Mesendoderm (in vitro differentiated cells): ENCODE measurements at regions not wholly inside any gene's neighbourhood (a gene's known extent, or its start where the extent isn't known, plus 50 kb on each side); places are given as distances from the start of the nearest gene placed in this dataset.

ENCODE experiments used
- DNase-seq: peaks from one replicate; pipeline ENCODE4 v3.0.0; 2013
- H2AK5ac ChIP-seq: 2 replicates; pipeline ENCODE4 v1.6.1; 2013; ENCODE audit warnings: low read length, inconsistent platforms
- H2BK120ac ChIP-seq: 2 replicates; pipeline ENCODE4 v1.6.1; 2013; ENCODE audit warnings: low read depth, mild to moderate bottlenecking, low read length, moderate library complexity, mixed read lengths
- H2BK15ac ChIP-seq: replicated peaks from 2 replicates; pipeline ENCODE4 v1.6.1; 2013; ENCODE audit warnings: low read depth, mild to moderate bottlenecking, moderate library complexity
- H2BK5ac ChIP-seq: 2 replicates; pipeline ENCODE4 v1.6.1; 2013; ENCODE audit warnings: low read length, inconsistent platforms
- H3K18ac ChIP-seq: 2 replicates; pipeline ENCODE4 v1.6.1; 2013; ENCODE audit warnings: mild to moderate bottlenecking, low read length, mixed read lengths
- H3K23ac ChIP-seq: one replicate; pipeline ENCODE4 v1.6.1; 2013; ENCODE audit warnings: low read length
- H3K27ac ChIP-seq: 2 replicates; pipeline ENCODE4 v1.5.1; 2013; ENCODE audit warnings: low read depth, mild to moderate bottlenecking, inconsistent platforms, low read length, moderate library complexity
- H3K27me3 ChIP-seq: 2 replicates; pipeline ENCODE4 v1.6.1; 2013; ENCODE audit warnings: low read length, control low read depth, mild to moderate bottlenecking, inconsistent platforms; ENCODE audit not compliant: insufficient read depth, poor library complexity
- H3K36me3 ChIP-seq: 2 replicates; pipeline ENCODE4 v1.6.1; 2013; ENCODE audit warnings: low read length, inconsistent platforms; ENCODE audit not compliant: control insufficient read depth, insufficient read depth
- H3K4ac ChIP-seq: one replicate; pipeline ENCODE4 v1.6.1; 2013; ENCODE audit warnings: low read depth, mild to moderate bottlenecking, low read length, moderate library complexity
- H3K4me1 ChIP-seq: 2 replicates; pipeline ENCODE4 v1.6.1; 2013; ENCODE audit warnings: low read depth, low read length, inconsistent platforms; ENCODE audit not compliant: control insufficient read depth
- H3K4me2 ChIP-seq: 2 replicates; pipeline ENCODE4 v1.6.1; 2013; ENCODE audit warnings: low read length
- H3K4me3 ChIP-seq: 2 replicates; pipeline ENCODE4 v1.5.1; 2013; ENCODE audit warnings: mild to moderate bottlenecking, low read length
- H3K56ac ChIP-seq: one replicate; pipeline ENCODE4 v1.6.1; 2013; ENCODE audit warnings: low read length
- H3K79me1 ChIP-seq: 2 replicates; pipeline ENCODE4 v1.6.1; 2013; ENCODE audit warnings: low read length, inconsistent platforms
- H3K79me2 ChIP-seq: 2 replicates; pipeline ENCODE4 v1.6.1; 2013; ENCODE audit warnings: mild to moderate bottlenecking, low read length; ENCODE audit not compliant: control insufficient read depth, insufficient read depth
- H3K9ac ChIP-seq: 2 replicates; pipeline ENCODE4 v1.6.1; 2013; ENCODE audit warnings: low read length, inconsistent platforms
- H4K5ac ChIP-seq: one replicate; pipeline ENCODE4 v1.6.1; 2013; ENCODE audit warnings: low read length
- H4K8ac ChIP-seq: one replicate; pipeline ENCODE4 v1.6.1; 2013; ENCODE audit warnings: low read depth, mild to moderate bottlenecking, control low read depth, low read length, moderate library complexity
- WGBS: extraction: QIAGEN DNeasy Blood & Tissue Kit; methylation state at CpG from one replicate; pipeline ENCODE4 v1.1.7; 2013; ENCODE audit warnings: low lambda C conversion rate, missing lambda C conversion rate; ENCODE audit not compliant: insufficient coverage; ENCODE audit errors: extremely low coverage; 5-methylcytosine and 5-hydroxymethylcytosine counted together

DNA sequence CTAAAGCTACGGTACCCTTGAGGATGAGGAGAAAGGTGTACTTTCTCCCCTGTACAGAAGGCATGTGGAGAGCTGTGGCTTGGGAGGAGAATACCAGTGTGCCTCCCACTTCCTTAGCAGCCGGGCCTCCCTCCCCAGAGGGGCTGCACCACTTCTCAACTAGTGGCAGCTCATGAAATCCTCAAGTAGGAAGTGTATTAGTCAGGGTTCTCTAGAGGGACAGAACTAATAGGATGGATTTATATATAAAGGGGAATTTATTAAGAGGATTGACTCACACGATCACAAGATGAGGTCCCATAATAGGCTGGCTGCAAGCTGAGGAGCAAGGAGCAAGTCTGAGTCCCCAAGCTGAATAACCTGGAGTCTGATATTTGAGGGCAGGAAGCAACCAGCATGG, 53.1 kb upstream of the PPP2R5A start:
- Histone ChIP-seq H2BK5ac (no peak overlapping the region), H3K4me3 (no peak overlapping the region), H4K8ac (no peak overlapping the region), H2BK15ac (no peak overlapping the region), H2BK120ac (no peak overlapping the region), H3K4ac (no peak overlapping the region), H3K79me2 (no peaks in the 10 kb centered on the region), H4K5ac (no peak overlapping the region), H3K4me1 (no peaks in the 10 kb centered on the region), H3K79me1 (no peaks in the 10 kb centered on the region), H3K56ac (no peak overlapping the region), H3K36me3 (no peaks in the 10 kb centered on the region), H3K27me3 (no peaks in the 10 kb centered on the region), H3K18ac (no peak overlapping the region), H3K4me2 (no peak overlapping the region), H3K23ac (no peak overlapping the region), H3K9ac (no peak overlapping the region), H2AK5ac (no peak overlapping the region), H3K27ac (no peak overlapping the region)
- WGBS: no CpG with 5 or more reads among the region's 3 CpGs
- DNase-seq: no peak

DNA sequence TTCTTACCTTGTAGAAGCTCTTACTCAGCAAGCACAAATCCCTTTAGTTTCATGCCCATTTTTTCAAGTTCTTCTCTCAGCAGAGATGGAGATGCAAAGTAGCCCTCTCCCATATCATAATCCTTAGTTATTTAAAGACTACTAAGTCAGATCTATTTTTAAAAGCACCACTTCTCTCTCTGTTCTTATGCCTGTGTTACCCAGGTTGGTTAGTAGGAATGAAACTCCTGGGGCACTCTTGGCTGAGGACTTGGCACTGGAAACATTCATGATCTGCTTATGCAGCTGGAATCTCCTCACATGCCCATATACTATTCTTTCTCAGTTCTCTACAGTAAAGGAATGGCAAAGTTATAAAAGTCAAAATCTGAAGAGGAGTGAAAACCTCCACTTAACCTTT, 51.9 kb upstream of the PPP2R5A start:
- H3K27me3 ChIP-seq: no peaks in the 10 kb centered on the region
- H3K23ac ChIP-seq: no peak overlapping the region
- H3K4me2 ChIP-seq: no peak overlapping the region
- no peak overlapping the region for H2BK15ac ChIP-seq
- no peak for DNase-seq
- no peak overlapping the region for H3K56ac ChIP-seq
- H2BK120ac ChIP-seq: no peak overlapping the region
- H3K9ac ChIP-seq: no peak overlapping the region
- no peak overlapping the region for H2BK5ac ChIP-seq
- H3K4ac ChIP-seq: no peak overlapping the region
- H4K8ac ChIP-seq: no peak overlapping the region
- no peaks in the 10 kb centered on the region for H3K79me2 ChIP-seq
- H3K4me1 ChIP-seq: no peaks in the 10 kb centered on the region
- no peak overlapping the region for H3K27ac ChIP-seq
- no peak overlapping the region for H3K4me3 ChIP-seq
- H3K79me1 ChIP-seq: no peaks in the 10 kb centered on the region
- no peaks in the 10 kb centered on the region for H3K36me3 ChIP-seq
- H3K18ac ChIP-seq: no peak overlapping the region
- no peak overlapping the region for H4K5ac ChIP-seq
- H2AK5ac ChIP-seq: no peak overlapping the region

DNA sequence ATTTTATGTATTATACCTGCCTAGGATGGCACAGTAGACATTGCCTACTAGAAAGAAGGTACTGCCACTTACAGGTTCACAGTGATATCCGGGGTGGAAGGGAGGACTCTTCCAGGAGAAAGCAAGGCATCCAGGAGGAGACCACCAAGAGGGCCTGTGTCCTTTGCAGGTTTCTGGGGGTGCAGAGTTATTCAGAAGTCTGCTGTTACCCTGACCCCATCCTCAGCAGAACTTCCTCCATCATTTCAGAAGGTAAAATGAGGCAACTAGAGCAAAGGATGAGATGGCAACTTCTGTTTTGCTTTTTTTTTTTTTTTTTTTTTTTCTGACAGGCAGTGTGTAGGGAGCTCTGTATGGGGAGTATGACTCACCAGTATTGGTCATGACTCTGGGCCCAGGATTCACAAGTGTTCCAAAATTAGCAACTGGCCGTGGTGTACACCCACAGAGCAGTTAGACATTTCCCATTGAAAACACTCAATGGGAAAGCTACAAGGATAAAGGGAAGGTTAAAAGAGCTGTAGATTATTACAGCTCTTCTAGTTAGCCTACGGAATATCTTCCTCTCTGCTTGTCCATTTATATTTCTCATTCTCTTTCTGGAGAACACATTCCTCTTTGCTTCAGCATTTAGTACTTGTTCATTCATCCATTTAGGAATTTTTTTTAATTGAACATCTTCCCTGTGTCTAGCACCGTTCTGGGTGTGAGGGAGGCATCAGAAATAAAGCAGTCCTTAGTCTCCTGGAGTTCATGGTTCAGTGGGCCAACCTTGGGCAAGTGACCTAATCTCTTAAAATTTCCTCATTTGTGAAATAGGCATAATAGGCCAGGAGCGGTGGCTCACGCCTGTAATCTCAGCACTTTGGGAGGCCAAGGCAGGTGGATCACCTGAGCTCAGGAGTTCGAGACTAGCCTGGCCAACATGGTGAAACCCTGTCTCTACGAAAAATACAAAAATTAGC, 50.5 kb upstream of the PPP2R5A start:
- Histone ChIP-seq H4K5ac (no peak overlapping the region), H3K4ac (no peak overlapping the region), H3K56ac (no peak overlapping the region), H2BK5ac (no peak overlapping the region), H2BK15ac (no peak overlapping the region), H3K36me3 (no peaks in the 10 kb centered on the region), H3K23ac (no peak overlapping the region), H3K9ac (no peak overlapping the region), H3K79me2 (no peaks in the 10 kb centered on the region), H3K4me3 (no peak overlapping the region), H3K4me2 (no peak overlapping the region), H3K4me1 (no peaks in the 10 kb centered on the region), H3K27ac (no peak overlapping the region), H3K27me3 (no peaks in the 10 kb centered on the region), H2AK5ac (no peak overlapping the region), H3K79me1 (no peaks in the 10 kb centered on the region), H3K18ac (no peak overlapping the region), H4K8ac (no peak overlapping the region), H2BK120ac (no peak overlapping the region)
- WGBS: no CpG with 5 or more reads among the region's 8 CpGs
- no peak for DNase-seq
